Mucosa of stomach (tissue), 1 donor: ENCODE measurements at regions not wholly inside any gene's neighbourhood (a gene's known extent, or its start where the extent isn't known, plus 50 kb on each side); places are given as distances from the start of the nearest gene placed in this dataset.

Source experiments
- H3K27me3 ChIP-seq: one replicate; pipeline ENCODE4 v1.7.0; 2013; ENCODE audit warnings: mild to moderate bottlenecking, low read length; ENCODE audit not compliant: control insufficient read depth, insufficient read depth
- H3K36me3 ChIP-seq: one replicate; pipeline ENCODE4 v1.7.0; 2013; ENCODE audit warnings: low read length; ENCODE audit not compliant: control insufficient read depth, insufficient read depth
- H3K4me1 ChIP-seq: one replicate; pipeline ENCODE4 v1.7.0; 2013; ENCODE audit warnings: mild to moderate bottlenecking, low read length; ENCODE audit not compliant: control insufficient read depth, insufficient read depth
- H3K4me3 ChIP-seq: one replicate; pipeline ENCODE4 v1.7.0; 2013; ENCODE audit warnings: low read length
- H3K9ac ChIP-seq: one replicate; pipeline ENCODE4 v1.7.0; 2013; ENCODE audit warnings: mild to moderate bottlenecking, low read length, moderate library complexity
- H3K9me3 ChIP-seq: one replicate; pipeline ENCODE4 v1.7.0; 2013; ENCODE audit warnings: mild to moderate bottlenecking, low read length, moderate library complexity; ENCODE audit not compliant: control insufficient read depth
- donor health status: Pancreatic carcinoma.

DNA sequence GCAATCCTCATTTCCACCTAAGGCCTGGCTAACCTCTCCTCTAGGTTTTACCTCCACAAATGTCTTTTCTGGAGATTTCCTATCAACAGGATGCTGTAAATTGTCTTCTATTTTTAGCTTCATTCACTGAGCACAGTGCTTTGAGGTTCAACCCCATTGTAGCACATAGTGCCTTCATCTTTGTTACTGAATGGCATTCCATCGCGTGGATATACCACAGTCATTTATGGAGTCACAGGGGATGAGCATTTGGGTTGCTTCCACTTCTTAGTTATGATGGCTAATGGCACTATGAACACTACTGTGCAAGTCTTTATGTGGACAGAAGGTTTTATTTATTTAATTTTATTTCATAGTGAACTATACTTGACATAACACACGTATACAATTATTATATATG, 387.1 kb downstream of the SMOC2 start:
- Histone ChIP-seq H3K9me3 (no peaks in the 10 kb centered on the region), H3K9ac (no peak overlapping the region), H3K36me3 (no peaks in the 10 kb centered on the region), H3K4me3 (no peak overlapping the region), H3K27me3 (no peaks in the 10 kb centered on the region), H3K4me1 (no peaks in the 10 kb centered on the region)

DNA sequence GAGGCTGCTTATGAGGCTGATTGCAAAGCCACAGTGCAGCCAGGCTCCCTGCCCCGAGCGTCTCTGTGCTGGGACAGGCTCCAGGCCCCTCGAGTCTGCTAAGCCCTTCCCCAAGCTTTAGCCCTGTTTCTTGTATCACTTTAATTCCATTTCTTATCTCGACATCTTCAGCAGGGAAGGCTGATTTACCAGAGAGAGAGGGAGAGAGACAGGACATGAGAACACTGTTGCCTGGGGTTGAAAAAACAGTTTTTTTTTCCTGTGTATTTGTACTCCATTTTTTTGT, 386.5 kb downstream of the SMOC2 start:
- Histone ChIP-seq H3K4me3 (no peak overlapping the region), H3K4me1 (no peaks in the 10 kb centered on the region), H3K27me3 (no peaks in the 10 kb centered on the region), H3K9me3 (no peaks in the 10 kb centered on the region), H3K9ac (no peak overlapping the region), H3K36me3 (no peaks in the 10 kb centered on the region)

- Histone ChIP-seq H3K9ac (no peak overlapping the region), H3K4me1 (no peaks in the 10 kb centered on the region)
These were observed 386.0 kb downstream of the SMOC2 start for GRCh38 chr6:168826726-168827585.

GRCh38 chr6:168826078-168826390, 385.1 kb downstream of the SMOC2 start:
- no peak overlapping the region for H3K9ac ChIP-seq
- H3K9me3 ChIP-seq = no peaks in the 10 kb centered on the region
- no peaks in the 10 kb centered on the region for H3K4me1 ChIP-seq
- no peaks in the 10 kb centered on the region for H3K36me3 ChIP-seq
- no peaks in the 10 kb centered on the region for H3K27me3 ChIP-seq
- no peak overlapping the region for H3K4me3 ChIP-seq

More at GRCh38 chr6:168826726-168827585, 386.0 kb downstream of the SMOC2 start:
- Histone ChIP-seq H3K36me3 (no peaks in the 10 kb centered on the region), H3K27me3 (no peaks in the 10 kb centered on the region), H3K4me3 (no peak overlapping the region), H3K9me3 (no peaks in the 10 kb centered on the region)

GRCh38 chr6:168825226-168826077, 384.5 kb downstream of the SMOC2 start:
- Histone ChIP-seq H3K9me3 (no peaks in the 10 kb centered on the region), H3K9ac (no peak overlapping the region), H3K36me3 (no peaks in the 10 kb centered on the region), H3K27me3 (no peaks in the 10 kb centered on the region), H3K4me1 (no peaks in the 10 kb centered on the region), H3K4me3 (no peak overlapping the region)

DNA sequence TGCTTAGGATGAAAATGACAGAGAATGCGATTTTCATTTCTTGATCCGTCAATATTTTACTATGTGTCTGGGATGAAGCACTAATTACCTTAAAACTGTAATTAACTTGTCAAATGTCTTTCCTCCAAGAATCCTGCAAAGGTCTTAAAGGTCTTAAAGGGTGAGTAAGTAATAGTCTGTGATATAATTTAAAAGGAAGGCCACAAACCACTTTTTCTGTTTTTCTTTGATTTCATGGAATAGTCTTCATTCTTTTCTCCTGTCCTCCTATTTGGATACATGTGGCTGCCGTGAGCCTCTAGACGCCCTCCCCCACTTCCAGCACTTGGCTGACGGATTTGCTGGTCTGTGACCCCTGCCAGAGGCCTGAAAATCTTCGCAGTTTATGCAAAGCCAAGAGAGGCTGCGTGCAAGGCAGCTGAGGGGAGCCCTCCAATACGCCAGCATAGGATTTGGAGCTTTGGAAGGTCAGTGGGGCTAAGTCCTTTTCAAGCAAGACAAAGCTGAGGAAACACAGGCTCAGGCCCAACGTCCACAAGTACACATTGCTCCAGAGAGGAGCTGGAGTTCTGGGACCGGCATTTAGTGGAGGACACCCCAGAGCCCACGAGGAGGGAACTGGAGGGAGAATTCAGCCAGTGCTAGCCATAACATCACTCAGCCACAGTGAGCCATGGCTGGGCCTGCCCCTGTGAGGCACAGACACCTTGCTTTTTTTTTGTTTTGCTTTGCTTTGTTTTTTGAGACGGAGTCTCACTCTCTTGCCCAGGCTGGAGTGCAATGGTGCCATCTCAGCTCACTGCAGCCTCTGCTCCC, 382.6 kb downstream of the SMOC2 start:
- no peaks in the 10 kb centered on the region for H3K36me3 ChIP-seq
- no peak overlapping the region for H3K4me3 ChIP-seq
- no peaks in the 10 kb centered on the region for H3K4me1 ChIP-seq
- no peaks in the 10 kb centered on the region for H3K9me3 ChIP-seq
- H3K27me3 ChIP-seq = no peaks in the 10 kb centered on the region
- no peak overlapping the region for H3K9ac ChIP-seq

GRCh38 chr6:168822376-168822775, 381.4 kb downstream of the SMOC2 start:
- no peaks in the 10 kb centered on the region for H3K27me3 ChIP-seq
- no peaks in the 10 kb centered on the region for H3K4me1 ChIP-seq
- no peaks in the 10 kb centered on the region for H3K36me3 ChIP-seq
- H3K9ac ChIP-seq = no peak overlapping the region
- H3K4me3 ChIP-seq = no peak overlapping the region
- H3K9me3 ChIP-seq = no peaks in the 10 kb centered on the region

DNA sequence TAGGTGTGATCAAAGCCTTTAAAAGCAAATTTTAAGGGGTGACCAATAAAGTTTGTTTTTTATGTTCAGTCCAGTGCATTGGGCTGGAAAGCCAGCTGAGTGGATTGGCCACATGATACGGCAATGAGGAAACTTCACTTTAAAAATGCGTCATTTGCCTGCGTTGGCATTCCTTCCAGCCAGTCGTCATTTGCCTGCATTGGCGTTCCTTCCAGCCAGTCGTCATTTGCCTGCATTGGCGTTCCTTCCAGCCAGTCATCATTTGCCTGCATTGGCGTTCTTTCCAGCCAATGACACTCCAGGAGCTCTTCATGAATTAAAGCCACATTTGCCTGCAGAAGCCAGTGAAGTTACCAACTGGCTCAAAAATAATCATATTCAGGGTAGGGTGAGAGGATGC, 378.6 kb downstream of the SMOC2 start:
- H3K9ac ChIP-seq = no peak overlapping the region
- H3K9me3 ChIP-seq = no peaks in the 10 kb centered on the region
- H3K36me3 ChIP-seq = no peaks in the 10 kb centered on the region
- no peak overlapping the region for H3K4me3 ChIP-seq
- H3K4me1 ChIP-seq = no peaks in the 10 kb centered on the region
- no peaks in the 10 kb centered on the region for H3K27me3 ChIP-seq

DNA sequence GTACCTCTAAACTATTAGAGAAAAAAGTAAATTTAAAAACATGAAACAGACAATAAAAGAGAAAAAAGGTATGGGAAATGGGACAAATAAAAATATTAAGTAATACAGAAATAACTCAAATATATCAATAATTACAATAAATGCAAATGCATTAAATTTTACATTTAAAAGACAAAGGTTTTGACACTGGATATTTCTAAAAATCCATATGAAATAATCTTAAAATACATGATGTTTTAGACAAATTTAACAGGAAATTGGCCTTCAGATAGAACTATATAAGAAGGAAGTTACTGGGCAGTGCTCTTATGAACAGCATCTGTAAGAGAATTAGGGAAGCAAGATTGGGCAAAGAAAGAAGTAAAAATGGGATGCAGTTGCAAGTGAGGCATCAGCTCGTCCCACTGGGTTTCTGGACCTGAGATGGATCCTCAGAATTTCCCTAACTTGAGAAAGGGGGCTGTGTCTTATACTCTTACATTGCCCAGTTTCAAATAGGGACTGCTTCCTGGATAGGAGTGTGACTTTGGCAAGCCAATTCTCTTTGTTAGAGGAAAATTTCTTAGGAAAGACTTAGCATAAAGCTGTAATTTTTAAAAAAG, 376.7 kb downstream of the SMOC2 start:
- H3K27me3 ChIP-seq = no peaks in the 10 kb centered on the region
- H3K9ac ChIP-seq = no peak overlapping the region
- H3K36me3 ChIP-seq = no peaks in the 10 kb centered on the region
- no peaks in the 10 kb centered on the region for H3K9me3 ChIP-seq
- H3K4me1 ChIP-seq = no peaks in the 10 kb centered on the region
- H3K4me3 ChIP-seq = no peak overlapping the region

DNA sequence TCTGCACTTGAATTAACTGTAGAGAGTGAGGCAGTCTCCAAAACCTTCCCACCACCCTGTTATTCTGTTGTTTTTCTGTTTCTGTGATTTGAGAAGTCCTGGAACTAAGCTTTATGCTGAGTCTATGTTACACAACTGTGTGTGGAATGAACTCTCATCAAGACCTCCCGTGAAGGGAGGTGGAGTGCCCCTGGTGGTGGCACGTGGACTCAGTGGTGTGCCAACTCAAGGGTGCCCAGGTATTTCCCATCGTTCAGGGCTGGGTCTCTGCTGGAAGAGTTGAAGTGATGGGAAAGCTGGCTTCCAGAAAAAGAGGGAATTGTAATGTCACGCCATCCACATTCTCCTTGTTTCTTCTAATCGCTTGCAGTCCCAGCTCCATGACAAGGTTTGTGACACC, 374.2 kb downstream of the SMOC2 start:
- no peak overlapping the region for H3K9ac ChIP-seq

GRCh38 chr6:168808232-168808631, 367.2 kb downstream of the SMOC2 start:
- Histone ChIP-seq H3K36me3 (no peaks in the 10 kb centered on the region), H3K4me3 (no peak overlapping the region), H3K4me1 (no peaks in the 10 kb centered on the region), H3K27me3 (no peaks in the 10 kb centered on the region), H3K9me3 (no peaks in the 10 kb centered on the region), H3K9ac (no peak overlapping the region)

More for the DNA sequence above, 374.2 kb downstream of the SMOC2 start:
- Histone ChIP-seq H3K27me3 (no peaks in the 10 kb centered on the region), H3K36me3 (no peaks in the 10 kb centered on the region), H3K9me3 (no peaks in the 10 kb centered on the region), H3K4me1 (no peaks in the 10 kb centered on the region), H3K4me3 (no peak overlapping the region)
